SH-SY5Y (cell line): ENCODE measurements at regions not wholly inside any gene's neighbourhood (a gene's known extent, or its start where the extent isn't known, plus 50 kb on each side); places are given as distances from the start of the nearest gene placed in this dataset.

ENCODE experiments used
- GATA2 ChIP-seq: IDR thresholded peaks from 2 replicates; pipeline ENCODE4 v1.6.1; 2011; ENCODE audit warnings: mild to moderate bottlenecking, low read depth, low read length
- GATA3 ChIP-seq: IDR thresholded peaks from 2 replicates; pipeline ENCODE4 v1.6.1; 2011; ENCODE audit warnings: low read depth, mild to moderate bottlenecking, low read length, moderate library complexity

DNA sequence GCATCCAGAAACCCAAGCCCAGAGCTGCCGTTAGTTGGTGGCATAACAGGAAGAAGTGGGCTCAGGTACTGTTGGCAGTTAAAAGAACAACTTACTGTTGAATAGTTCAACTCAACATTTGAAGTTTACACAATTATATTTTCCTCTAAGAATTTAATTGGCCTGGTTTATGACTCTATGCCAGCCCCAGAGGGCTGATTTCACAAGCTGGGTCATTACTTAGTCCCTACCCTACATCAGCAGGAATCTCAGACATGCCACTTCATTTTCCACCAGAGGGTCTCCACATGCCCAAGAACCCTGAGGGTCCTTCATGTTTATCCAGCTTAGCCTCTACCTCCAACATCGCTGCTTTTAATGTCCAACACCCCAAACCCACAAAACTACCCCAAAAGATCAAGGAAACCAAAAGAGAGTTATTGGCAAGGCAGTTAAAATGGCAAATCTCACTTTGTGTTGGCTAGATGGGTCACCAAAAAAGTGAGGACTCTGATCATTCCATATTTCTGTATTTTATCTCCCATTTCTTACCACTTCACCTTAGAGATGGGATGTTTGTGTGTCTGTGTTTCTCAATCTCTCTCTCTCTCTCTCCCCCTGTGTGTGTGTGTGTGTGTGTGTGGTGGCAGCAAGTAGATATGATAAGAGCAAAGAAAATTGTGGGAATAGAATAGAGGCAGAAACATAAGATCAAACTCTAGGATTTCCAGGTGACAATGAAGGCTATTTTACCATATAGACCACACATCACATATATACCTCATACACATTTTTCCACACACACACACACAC lies 112.5 kb upstream of the TBX18 start:
- TF ChIP-seq GATA2, result no peak
- TF ChIP-seq GATA3, result no peak
